ENCODE measurements at regions not wholly inside any gene's neighbourhood (a gene's known extent, or its start where the extent isn't known, plus 50 kb on each side); places are given as distances from the start of the nearest gene placed in this dataset.

DNA sequence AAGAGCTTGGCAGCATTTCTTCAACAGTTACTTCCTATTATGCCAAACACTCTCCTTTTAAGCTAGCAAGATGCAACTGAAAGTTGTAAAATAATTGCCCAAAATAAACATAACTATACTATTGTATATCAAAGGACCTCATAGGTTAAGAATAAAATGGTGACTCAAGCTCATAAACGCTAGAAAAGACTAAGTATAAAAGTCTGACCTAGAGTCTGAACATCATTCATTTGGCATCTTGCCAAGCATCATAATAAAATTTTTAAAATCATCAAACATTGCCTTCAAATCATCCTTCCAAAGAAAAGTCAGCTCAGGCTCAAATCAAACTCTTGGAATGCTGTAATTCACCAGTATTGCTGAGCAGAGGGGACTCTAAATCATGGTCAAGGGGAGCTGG, 281.2 kb downstream of the QDPR start:
- TF ChIP-seq, protein P1, sequence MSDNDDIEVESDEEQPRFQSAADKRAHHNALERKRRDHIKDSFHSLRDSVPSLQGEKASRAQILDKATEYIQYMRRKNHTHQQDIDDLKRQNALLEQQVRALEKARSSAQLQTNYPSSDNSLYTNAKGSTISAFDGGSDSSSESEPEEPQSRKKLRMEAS (IDR thresholded peaks at IDR 0.05; ENCODE audit: low read depth, low read length) = no peak
- DNase-seq (ENCODE audit: low read depth) = no peak
- no peak overlapping the region for H3K4me3 ChIP-seq (ENCODE audit: low read depth, low read length)

DNA sequence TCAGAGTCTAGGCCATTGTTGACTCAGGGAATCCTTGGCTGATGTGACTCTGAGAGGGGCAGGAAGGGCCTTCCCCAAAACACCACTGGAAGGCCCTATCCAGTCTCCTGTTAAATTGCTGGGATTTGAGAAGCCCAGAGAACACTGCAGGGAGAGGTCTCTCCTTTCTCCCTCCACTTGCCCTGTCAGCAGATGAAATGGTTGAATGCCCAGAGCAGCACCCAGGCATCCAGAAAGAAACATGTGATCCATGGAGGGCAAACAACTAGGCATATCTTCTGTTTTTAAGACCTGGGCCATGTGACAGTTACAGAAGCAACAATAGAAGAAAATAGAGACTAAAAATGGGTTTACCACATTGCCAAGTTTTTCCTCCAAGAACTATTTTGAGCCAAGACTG, 291.1 kb downstream of the QDPR start:
- DNase-seq (ENCODE audit: low read depth) = no peak
- TF ChIP-seq MYC (IDR thresholded peaks at IDR 0.05; ENCODE audit: low read depth, low read length) = no peak
- TF ChIP-seq, protein P2, sequence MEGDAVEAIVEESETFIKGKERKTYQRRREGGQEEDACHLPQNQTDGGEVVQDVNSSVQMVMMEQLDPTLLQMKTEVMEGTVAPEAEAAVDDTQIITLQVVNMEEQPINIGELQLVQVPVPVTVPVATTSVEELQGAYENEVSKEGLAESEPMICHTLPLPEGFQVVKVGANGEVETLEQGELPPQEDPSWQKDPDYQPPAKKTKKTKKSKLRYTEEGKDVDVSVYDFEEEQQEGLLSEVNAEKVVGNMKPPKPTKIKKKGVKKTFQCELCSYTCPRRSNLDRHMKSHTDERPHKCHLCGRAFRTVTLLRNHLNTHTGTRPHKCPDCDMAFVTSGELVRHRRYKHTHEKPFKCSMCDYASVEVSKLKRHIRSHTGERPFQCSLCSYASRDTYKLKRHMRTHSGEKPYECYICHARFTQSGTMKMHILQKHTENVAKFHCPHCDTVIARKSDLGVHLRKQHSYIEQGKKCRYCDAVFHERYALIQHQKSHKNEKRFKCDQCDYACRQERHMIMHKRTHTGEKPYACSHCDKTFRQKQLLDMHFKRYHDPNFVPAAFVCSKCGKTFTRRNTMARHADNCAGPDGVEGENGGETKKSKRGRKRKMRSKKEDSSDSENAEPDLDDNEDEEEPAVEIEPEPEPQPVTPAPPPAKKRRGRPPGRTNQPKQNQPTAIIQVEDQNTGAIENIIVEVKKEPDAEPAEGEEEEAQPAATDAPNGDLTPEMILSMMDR (IDR thresholded peaks at IDR 0.05; ENCODE audit: low read depth, low read length) = no peak
- TF ChIP-seq, protein P1 (IDR thresholded peaks at IDR 0.05; ENCODE audit: low read depth, low read length) = no peak
- TF ChIP-seq POLR2A (IDR thresholded peaks at IDR 0.05; ENCODE audit: extremely low read depth, insufficient read length) = no peak
- H3K4me3 ChIP-seq (ENCODE audit: low read depth, low read length) = no peak overlapping the region

DNA sequence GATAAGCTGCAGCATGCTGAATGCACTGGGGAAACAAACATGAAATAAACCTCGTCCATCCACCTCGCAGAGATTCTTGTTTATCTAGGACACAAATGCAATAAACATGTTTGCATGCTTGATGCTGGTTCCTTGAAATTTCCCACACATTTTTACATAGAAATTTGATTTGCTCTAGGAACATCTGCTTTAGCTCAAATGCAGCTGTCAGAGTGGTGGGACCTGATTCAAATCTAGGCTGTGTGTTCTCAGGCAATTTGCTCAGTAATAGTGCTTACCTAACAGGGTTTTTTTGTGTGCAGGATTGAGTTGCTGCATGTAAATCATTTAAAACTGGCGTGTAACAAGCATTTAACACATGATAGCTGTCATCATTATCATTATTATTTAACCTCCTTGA, 293.1 kb downstream of the QDPR start:
- TF ChIP-seq POLR2A (IDR thresholded peaks at IDR 0.05; ENCODE audit: extremely low read depth, insufficient read length) (no peak), MYC (IDR thresholded peaks at IDR 0.05; ENCODE audit: low read depth, low read length) (no peak)
- TF ChIP-seq, protein P2 (IDR thresholded peaks at IDR 0.05; ENCODE audit: low read depth, low read length) = no peak
- TF ChIP-seq, protein P1 (IDR thresholded peaks at IDR 0.05; ENCODE audit: low read depth, low read length) = no peak
- DNase-seq (ENCODE audit: low read depth) = no peak

DNA sequence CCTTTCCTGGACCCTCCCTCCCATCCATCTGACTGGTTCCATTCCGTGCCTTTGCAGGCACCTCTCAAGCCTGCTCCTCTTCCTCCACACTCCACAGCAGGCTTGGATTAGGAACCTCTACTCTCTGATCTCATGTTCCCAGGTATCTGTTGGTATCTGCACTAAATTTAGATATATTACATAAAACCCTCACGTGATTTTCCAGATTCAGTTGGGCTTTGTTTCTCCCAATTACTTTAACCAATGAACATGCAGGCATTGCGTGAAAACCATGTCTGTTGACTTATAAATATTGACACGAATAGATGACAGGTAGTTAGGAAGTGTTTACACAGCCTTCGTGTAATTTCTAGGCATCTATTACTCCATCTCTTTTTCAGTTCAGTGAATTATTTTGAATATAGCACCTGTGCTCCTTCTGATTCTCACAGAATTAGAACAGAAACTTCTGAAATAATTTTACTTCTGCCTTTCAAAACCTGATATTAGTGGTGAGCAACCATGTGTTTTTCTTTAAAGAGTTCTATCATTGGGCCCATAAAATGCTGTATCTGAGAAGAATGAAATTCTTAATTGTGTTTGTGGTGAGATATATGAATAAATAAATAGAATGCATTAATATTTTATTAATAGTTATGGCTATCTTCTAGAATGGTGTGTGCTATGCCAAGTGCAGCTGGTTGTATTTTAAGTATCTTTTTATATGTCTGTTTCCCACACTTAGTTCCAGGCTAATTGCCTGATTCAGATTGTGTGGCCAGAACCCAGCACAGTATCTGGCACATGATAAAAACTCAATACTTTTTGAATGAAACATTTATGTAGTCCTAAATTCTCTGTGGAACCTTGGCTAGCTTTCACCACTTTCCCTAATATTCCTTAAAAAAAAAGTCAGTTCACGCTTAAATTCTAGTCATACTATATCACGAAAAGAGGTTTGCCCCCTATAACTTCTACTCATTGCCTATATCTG, 304.8 kb downstream of the QDPR start:
- no peak overlapping the region for H3K4me3 ChIP-seq (ENCODE audit: low read depth, low read length)
- TF ChIP-seq, protein P2 (IDR thresholded peaks at IDR 0.05; ENCODE audit: low read depth, low read length) = no peak
- TF ChIP-seq MYC (IDR thresholded peaks at IDR 0.05; ENCODE audit: low read depth, low read length) (no peak), POLR2A (IDR thresholded peaks at IDR 0.05; ENCODE audit: extremely low read depth, insufficient read length) (no peak)
- TF ChIP-seq, protein P1 (IDR thresholded peaks at IDR 0.05; ENCODE audit: low read depth, low read length) = no peak
- no peak for DNase-seq (ENCODE audit: low read depth)

More for the DNA sequence above, 293.1 kb downstream of the QDPR start:
- H3K4me3 ChIP-seq (ENCODE audit: low read depth, low read length) = no peak overlapping the region

DNA sequence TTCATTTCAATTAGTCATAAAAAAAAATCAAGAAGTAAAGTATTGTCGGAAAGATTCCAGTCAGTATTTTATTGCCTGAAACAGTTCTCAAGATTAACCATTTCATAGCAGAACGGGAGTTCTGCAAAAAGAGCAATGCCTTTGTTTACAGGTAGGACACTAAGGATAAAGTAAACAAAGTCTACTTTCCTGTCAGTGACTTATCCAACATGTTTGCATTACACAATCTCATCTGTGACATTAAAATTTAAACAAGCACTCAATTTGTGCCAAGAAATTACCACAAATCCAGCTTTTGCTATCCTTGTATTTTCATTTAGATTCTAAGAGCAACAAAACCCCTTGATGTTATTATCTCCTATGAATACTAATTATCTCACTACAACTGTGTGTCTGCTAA, 306.5 kb upstream of the LDB2 start:
- no peak for DNase-seq (ENCODE audit: low read depth)
- TF ChIP-seq, protein P2 (IDR thresholded peaks at IDR 0.05; ENCODE audit: low read depth, low read length) = no peak
- TF ChIP-seq, protein P1 (IDR thresholded peaks at IDR 0.05; ENCODE audit: low read depth, low read length) = no peak
- TF ChIP-seq MYC (IDR thresholded peaks at IDR 0.05; ENCODE audit: low read depth, low read length) = no peak
- TF ChIP-seq POLR2A (IDR thresholded peaks at IDR 0.05; ENCODE audit: extremely low read depth, insufficient read length) = no peak
- no peak overlapping the region for H3K4me3 ChIP-seq (ENCODE audit: low read depth, low read length)

DNA sequence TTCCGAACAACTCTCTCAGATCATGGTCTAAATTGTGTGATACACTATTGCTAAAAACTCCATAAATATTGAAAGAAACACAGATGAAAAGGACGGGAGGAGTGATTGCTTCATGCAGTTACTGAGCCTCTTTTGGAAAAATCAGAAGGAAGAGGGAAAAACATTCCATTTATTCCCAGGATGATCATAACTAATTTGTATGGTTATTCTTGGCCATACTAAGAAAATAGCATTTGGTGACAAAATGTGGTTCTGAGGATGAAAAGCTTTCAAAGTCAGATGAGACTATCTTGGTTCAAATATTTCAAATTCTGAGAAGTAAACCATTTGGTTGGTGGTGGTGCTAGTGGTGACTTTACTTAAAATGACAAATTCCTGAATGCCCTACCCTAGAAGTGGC, 305.4 kb upstream of the LDB2 start:
- TF ChIP-seq, protein P1 (IDR thresholded peaks at IDR 0.05; ENCODE audit: low read depth, low read length) = no peak
- TF ChIP-seq, protein P2 (IDR thresholded peaks at IDR 0.05; ENCODE audit: low read depth, low read length) = no peak
- TF ChIP-seq POLR2A (IDR thresholded peaks at IDR 0.05; ENCODE audit: extremely low read depth, insufficient read length) (no peak), MYC (IDR thresholded peaks at IDR 0.05; ENCODE audit: low read depth, low read length) (no peak)
- no peak for DNase-seq (ENCODE audit: low read depth)
- H3K4me3 ChIP-seq (ENCODE audit: low read depth, low read length) = no peak overlapping the region
